Subcutaneous abdominal adipose tissue (tissue), 5 donors: ENCODE measurements at regions not wholly inside any gene's neighbourhood (a gene's known extent, or its start where the extent isn't known, plus 50 kb on each side); places are given as distances from the start of the nearest gene placed in this dataset.

Experiments used
- H3K27ac ChIP-seq: one replicate; pipeline ENCODE4 v1.7.0; 2013; ENCODE audit warnings: low read depth, mild to moderate bottlenecking, inconsistent platforms, low read length, moderate library complexity
- H3K27me3 ChIP-seq, 5 donors: one replicate each; pipeline ENCODE4 v1.7.0; 2013; ENCODE audit warnings: low read length in 5 of 5, inconsistent platforms in 1 of 5; ENCODE audit not compliant: control insufficient read depth in 5 of 5, insufficient read depth in 4 of 5
- H3K36me3 ChIP-seq, 5 donors: one replicate each; pipeline ENCODE4 v1.7.0; 2013; ENCODE audit warnings: low read length in 5 of 5; ENCODE audit not compliant: control insufficient read depth in 5 of 5, insufficient read depth in 5 of 5
- H3K4me1 ChIP-seq, 5 donors: one replicate each; pipeline ENCODE4 v1.7.0; 2013; ENCODE audit warnings: low read length in 5 of 5, mild to moderate bottlenecking in 3 of 5, moderate library complexity in 1 of 5; ENCODE audit not compliant: control insufficient read depth in 5 of 5, insufficient read depth in 5 of 5
- H3K4me3 ChIP-seq, 5 donors: one replicate each; pipeline ENCODE4 v1.7.0; 2013; ENCODE audit warnings: low read length in 5 of 5, low read depth in 1 of 5
- H3K9ac ChIP-seq, 5 donors: one replicate each; pipeline ENCODE4 v1.7.0; 2013; ENCODE audit warnings: low read length in 5 of 5, mild to moderate bottlenecking in 4 of 5, moderate library complexity in 3 of 5
- H3K9me3 ChIP-seq, 5 donors: one replicate each; pipeline ENCODE4 v1.7.0; 2013; ENCODE audit warnings: low read length in 5 of 5; ENCODE audit not compliant: control insufficient read depth in 5 of 5
- donor health status: healthy.
- donor health status: healthy.
- donor health status: healthy.
- donor health status: healthy.
- donor health status: healthy.

DNA sequence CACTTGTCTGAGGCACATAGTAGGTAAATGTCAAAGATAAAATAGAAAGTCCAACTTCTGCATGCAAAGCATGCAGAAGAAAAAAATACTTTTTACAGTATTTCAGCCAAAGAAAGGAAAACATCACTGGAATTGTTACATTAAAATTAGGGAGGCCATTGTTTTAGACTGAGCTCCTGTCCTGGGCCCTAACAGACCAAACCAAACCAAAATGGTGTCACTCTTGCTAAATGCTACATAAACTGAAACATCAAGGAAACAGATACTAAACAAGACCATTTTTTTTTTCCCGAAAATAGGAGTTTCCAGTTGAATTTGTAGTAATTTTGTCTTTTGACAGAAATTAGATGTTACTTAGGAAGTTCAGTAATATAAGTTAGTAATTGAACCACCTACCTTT, 508.8 kb downstream of the DSC3 start:
- H3K4me1 ChIP-seq, result no peaks in the 10 kb centered on the region
- no peak overlapping the region for H3K9ac ChIP-seq
- H3K9me3 ChIP-seq, result no peaks in the 10 kb centered on the region
- no peaks in the 10 kb centered on the region for H3K27me3 ChIP-seq
- H3K36me3 ChIP-seq, result no peaks in the 10 kb centered on the region
- H3K27ac ChIP-seq, result no peak overlapping the region
- no peak overlapping the region for H3K4me3 ChIP-seq

DNA sequence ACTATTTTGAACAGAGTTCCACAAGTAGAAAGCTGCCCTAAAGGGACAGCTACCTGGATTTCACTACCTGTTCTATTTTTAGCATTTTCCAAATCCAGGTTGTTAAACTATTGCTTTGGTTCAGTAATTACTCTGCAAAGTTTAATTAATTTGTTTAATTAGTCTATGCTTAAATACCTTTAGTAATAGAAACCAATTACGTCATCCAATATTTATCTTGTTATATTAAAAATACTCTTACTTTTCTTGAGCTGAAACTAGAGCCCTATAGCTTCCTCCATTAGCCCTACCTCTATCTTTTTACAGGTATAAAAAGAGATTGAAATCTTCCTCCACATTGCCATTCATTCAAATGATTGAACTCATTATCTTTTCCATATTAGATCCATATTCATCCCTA, 514.6 kb downstream of the DSC3 start:
- Histone ChIP-seq H3K36me3 (no peaks in the 10 kb centered on the region), H3K27ac (no peak overlapping the region), H3K9me3 (no peaks in the 10 kb centered on the region), H3K9ac (no peak overlapping the region), H3K27me3 (no peaks in the 10 kb centered on the region), H3K4me1 (no peaks in the 10 kb centered on the region), H3K4me3 (no peak overlapping the region)

DNA sequence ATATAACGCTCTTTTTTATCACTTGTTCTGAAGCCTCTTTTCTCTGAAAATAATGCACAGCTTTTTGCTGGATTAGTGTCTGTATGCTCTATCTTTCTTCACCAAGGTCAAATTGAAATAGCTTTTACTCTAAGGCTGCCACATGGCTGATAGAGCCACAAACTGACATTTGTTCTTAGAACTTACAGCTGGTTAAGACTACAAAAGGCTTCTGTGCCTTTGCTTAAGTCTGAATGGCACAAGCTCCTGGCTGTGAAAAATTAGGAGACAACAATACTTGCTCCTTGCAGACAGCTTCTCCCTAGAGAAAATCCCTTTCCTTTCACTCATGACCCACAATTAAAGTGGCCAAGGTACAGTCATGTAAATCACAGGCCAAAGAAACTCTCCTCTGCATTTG, 515.3 kb downstream of the DSC3 start:
- Histone ChIP-seq H3K27me3 (no peaks in the 10 kb centered on the region), H3K4me3 (no peak overlapping the region), H3K9me3 (no peaks in the 10 kb centered on the region), H3K4me1 (no peaks in the 10 kb centered on the region), H3K36me3 (no peaks in the 10 kb centered on the region), H3K9ac (no peak overlapping the region), H3K27ac (no peak overlapping the region)

DNA sequence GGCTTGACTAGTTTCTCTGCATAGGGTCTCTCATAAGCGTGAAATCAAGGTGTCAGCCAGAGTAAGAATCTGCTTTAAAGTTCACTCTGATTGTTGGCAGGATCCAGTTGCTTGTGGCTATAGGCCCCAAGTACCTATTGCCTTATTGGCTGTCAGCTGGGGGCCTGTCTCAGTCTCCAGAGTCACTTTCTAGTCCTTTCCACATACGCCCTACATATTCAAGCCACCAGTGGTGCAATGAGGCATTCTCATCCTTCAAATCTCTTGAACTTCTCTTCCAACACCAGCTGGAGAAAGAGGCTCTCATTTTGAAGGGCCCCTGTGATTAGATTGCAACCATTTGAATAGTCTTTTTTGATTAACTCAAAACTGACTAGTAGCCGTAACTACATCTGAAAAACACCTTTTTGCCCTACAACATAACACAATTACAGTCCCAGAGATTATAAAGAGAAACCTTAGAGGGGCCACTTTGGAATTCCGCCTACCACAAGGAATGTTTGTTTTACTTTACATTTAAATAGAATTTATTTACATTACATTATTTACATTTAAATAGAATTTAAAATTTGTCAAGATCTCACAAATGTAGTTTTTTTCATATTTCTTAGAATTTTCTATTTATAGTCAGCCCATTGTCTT, 520.1 kb downstream of the DSC3 start:
- H3K4me1 ChIP-seq, result no peaks in the 10 kb centered on the region
- H3K27ac ChIP-seq, result no peak overlapping the region
- no peak overlapping the region for H3K4me3 ChIP-seq
- no peaks in the 10 kb centered on the region for H3K9me3 ChIP-seq
- H3K27me3 ChIP-seq, result no peaks in the 10 kb centered on the region
- no peaks in the 10 kb centered on the region for H3K36me3 ChIP-seq
- H3K9ac ChIP-seq, result no peak overlapping the region

DNA sequence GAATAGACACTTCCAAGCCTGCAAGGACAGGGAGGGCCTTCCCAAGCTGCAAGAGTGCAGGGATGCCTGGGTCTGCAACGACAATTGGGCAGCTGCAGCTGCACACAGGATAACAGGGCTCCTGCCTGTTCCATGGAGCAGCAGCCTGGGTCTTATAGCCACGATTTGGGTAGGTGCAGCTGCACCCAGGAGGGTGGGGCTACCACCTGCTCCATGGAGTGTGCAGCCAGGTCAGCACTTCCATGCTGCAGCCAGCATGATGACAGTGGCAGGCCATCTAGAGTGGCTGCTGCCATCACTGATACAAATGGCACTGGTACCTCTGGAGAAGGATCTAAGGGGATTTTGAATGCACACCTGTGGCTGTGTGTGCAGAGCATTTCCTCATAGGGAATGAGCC, 528.5 kb downstream of the DSC3 start:
- Histone ChIP-seq H3K36me3 (no peaks in the 10 kb centered on the region), H3K4me1 (no peaks in the 10 kb centered on the region), H3K27ac (no peak overlapping the region), H3K27me3 (no peaks in the 10 kb centered on the region), H3K4me3 (no peak overlapping the region), H3K9ac (no peak overlapping the region), H3K9me3 (peaks cover 0 to 4% (median 0%) of the 10 kb centered on the region in 5 donors)

DNA sequence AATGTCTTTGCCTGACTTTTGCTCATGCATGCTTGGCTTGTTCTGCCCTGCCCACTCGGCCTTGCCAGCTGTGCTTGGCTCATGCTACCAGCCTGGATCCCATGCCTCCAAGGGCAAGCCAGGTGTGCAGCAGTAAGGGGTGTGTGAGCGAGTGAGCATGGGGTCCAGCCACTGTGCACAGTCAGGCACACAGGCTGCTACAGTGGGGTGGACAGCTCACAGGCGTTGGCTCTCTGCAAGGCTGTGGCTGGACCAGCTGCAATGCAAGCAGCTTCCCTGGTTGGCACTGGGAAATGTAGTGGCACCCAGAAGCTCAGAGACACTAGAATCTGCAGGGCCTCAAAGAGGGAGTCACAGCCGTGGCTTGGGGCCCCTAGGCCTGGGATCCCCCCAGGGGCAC, 529.7 kb downstream of the DSC3 start:
- H3K9ac ChIP-seq, result no peak overlapping the region
- no peaks in the 10 kb centered on the region for H3K36me3 ChIP-seq
- no peak overlapping the region for H3K4me3 ChIP-seq
- no peaks in the 10 kb centered on the region for H3K4me1 ChIP-seq
- H3K9me3 ChIP-seq, result peaks cover 0 to 4% (median 0%) of the 10 kb centered on the region in 5 donors
- H3K27ac ChIP-seq, result no peak overlapping the region
- H3K27me3 ChIP-seq, result no peaks in the 10 kb centered on the region

DNA sequence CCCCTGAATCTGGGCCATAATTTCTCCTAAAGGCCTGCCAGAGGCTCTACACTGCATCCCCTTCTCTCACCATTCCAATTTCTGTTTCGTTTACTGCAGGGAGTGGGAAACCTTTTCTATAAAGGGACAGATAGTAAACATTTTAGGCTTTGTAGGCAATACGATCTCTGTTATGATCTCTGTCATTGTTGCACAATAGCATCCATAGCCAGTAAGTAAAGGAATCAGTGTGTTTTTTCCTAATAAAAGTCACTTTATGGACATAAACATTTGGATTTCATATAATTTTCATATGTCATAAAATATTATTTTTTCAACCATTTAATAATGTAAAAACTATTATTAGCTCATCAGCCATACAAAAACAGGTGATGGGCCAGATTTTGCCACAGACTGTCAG, 531.7 kb downstream of the DSC3 start:
- Histone ChIP-seq H3K27ac (no peak overlapping the region), H3K27me3 (no peaks in the 10 kb centered on the region), H3K9ac (no peak overlapping the region), H3K36me3 (no peaks in the 10 kb centered on the region), H3K9me3 (peaks cover 0 to 4% (median 0%) of the 10 kb centered on the region in 5 donors), H3K4me3 (no peak overlapping the region), H3K4me1 (no peaks in the 10 kb centered on the region)

DNA sequence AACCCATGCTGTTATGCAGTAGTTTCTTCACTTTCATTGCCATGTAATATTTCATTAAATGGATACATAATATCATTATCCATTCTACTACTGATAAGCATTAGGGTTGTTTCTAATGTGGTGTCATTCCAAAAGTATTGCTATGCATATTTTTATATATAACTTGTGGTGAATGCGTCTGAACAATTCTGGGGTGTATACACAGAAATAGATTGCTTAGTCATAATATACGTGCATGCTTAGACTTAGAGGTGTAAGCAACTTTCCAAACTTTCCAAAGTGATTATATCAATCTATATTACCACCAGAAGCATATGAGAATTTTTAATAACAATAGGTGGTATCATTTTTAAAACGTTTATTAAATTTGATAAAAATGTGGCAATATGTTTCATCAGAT, 540.9 kb downstream of the DSC3 start:
- no peak overlapping the region for H3K27ac ChIP-seq
- no peaks in the 10 kb centered on the region for H3K9me3 ChIP-seq
- H3K4me1 ChIP-seq, result no peaks in the 10 kb centered on the region
- no peaks in the 10 kb centered on the region for H3K36me3 ChIP-seq
- H3K4me3 ChIP-seq, result no peak overlapping the region
- no peaks in the 10 kb centered on the region for H3K27me3 ChIP-seq
- H3K9ac ChIP-seq, result no peak overlapping the region

DNA sequence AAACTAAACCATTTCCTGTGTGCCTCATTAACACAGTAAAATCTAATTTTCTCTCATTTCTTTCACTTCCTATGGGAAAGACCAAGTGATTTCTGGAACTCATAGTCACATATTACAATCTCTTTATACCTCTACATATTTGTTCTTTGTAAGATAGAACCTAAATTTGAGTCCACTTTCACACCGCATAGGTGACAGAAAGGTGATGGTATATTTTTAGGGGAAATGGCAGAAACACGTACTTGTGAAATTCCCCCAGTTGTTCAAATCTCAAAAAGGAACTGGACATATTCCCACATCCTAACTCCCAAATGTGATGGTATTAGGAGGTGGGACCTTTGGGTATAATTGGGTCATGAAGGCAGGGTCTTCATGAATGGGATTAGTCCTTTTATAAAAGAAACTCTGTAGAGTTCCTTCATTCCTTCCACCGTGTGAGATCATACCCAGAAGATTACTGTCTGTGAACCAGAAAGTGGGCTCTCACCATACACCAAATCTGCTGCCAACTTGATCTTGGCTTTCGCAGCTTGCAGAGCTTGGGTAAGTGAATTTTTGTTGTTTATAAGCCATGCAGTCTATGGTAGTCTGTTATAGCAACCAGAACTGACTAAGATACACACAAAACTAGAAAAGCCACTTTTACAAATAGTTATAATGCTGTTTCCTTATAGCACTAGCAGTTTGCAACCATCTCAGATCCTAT, 542.1 kb downstream of the DSC3 start:
- H3K4me1 ChIP-seq, result no peaks in the 10 kb centered on the region
- no peak overlapping the region for H3K4me3 ChIP-seq
- no peaks in the 10 kb centered on the region for H3K27me3 ChIP-seq
- no peaks in the 10 kb centered on the region for H3K9me3 ChIP-seq
- no peak overlapping the region for H3K27ac ChIP-seq
- H3K9ac ChIP-seq, result no peak overlapping the region
- no peaks in the 10 kb centered on the region for H3K36me3 ChIP-seq

DNA sequence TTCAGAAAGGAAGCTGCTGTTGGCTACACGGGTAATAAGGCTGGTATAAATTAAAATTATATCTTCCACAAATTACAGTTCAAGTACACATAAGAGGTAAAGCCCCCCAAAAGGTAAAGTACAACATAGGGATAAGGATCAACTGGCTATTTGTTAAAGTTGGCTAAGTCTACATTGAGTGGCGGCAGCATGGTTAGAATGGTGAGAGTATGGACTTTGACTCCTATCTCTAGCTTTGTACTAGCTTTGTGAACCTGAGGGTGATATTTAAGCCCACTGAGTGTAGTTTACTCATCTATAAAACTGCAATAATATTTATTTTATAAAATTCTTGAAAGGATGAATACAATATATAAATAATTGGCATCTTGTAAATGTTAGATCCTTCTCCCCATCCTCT, 542.8 kb downstream of the DSC3 start:
- Histone ChIP-seq H3K27ac (no peak overlapping the region), H3K4me1 (no peaks in the 10 kb centered on the region), H3K9me3 (no peaks in the 10 kb centered on the region), H3K9ac (no peak overlapping the region), H3K4me3 (no peak overlapping the region), H3K36me3 (no peaks in the 10 kb centered on the region), H3K27me3 (no peaks in the 10 kb centered on the region)
